ENCODE measurements at regions not wholly inside any gene's neighbourhood (a gene's known extent, or its start where the extent isn't known, plus 50 kb on each side); places are given as distances from the start of the nearest gene placed in this dataset.

DNA sequence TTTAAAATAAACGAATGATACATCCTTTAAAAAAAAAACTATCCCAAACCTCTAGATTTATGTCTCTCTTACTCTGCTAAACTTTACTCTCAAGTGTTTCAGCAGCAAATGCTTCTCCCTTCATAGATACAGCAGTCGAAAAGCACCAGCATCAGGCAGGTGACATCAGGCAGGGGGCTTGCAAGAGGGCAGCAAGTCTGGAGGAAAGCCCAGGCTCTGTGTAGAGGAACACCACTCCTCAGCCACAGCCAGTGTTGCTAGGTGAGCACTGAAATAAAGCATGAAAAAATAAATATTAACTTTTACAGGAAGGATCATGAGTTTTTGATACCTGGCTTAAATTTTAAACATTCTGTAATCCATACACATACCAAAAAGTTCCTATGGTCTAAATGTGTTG, 419.4 kb downstream of the GALC start:
- TF ChIP-seq, protein P1, sequence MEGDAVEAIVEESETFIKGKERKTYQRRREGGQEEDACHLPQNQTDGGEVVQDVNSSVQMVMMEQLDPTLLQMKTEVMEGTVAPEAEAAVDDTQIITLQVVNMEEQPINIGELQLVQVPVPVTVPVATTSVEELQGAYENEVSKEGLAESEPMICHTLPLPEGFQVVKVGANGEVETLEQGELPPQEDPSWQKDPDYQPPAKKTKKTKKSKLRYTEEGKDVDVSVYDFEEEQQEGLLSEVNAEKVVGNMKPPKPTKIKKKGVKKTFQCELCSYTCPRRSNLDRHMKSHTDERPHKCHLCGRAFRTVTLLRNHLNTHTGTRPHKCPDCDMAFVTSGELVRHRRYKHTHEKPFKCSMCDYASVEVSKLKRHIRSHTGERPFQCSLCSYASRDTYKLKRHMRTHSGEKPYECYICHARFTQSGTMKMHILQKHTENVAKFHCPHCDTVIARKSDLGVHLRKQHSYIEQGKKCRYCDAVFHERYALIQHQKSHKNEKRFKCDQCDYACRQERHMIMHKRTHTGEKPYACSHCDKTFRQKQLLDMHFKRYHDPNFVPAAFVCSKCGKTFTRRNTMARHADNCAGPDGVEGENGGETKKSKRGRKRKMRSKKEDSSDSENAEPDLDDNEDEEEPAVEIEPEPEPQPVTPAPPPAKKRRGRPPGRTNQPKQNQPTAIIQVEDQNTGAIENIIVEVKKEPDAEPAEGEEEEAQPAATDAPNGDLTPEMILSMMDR (IDR thresholded peaks at IDR 0.05), result no peak
- no peak for TF ChIP-seq EZH2 (IDR thresholded peaks at IDR 0.05)

Measured in neural progenitor cell (in vitro differentiated cells).